Suprapubic skin (tissue), 3 donors: ENCODE measurements at regions not wholly inside any gene's neighbourhood (a gene's known extent, or its start where the extent isn't known, plus 50 kb on each side); places are given as distances from the start of the nearest gene placed in this dataset.

Experiments
- EP300 ChIP-seq: sonication (generic); formaldehyde crosslinking; IDR thresholded peaks from one replicate; pipeline ENCODE4 v1.6.1; 2017; ENCODE audit warnings: antibody characterized with exemption
- TF ChIP-seq, protein P1 (sequence below), 2 donors: fragments of 200-600 bp in 1 of 2; fragments of 450-650 bp in 1 of 2; sonication (generic) in 1 of 2; IDR thresholded peaks; one replicate each; pipeline ENCODE4 v1.5.1; 2016 to 2019; ENCODE audit warnings: antibody characterized with exemption in 2 of 2, mild to moderate bottlenecking in 1 of 2, moderate library complexity in 1 of 2

DNA sequence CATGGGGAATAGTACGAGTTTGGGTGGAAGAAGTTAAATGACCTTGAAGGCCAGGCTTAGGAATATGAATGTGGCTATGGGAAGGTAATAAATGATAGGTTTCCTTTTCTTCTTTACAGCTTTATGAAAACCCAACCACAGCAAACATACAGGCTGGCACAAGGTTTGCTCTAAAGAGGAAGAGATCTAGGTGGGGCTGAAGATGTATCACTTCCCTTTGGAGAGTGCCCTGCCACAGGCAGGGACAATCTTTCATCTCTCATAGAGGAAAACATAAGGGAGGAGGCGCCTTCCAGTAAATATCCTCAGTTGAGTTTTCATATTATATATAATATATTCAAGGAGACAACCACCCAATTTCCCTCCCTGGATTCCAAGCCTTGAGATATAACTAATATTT, 72.9 kb upstream of the FRMD6 start:
- no peak for TF ChIP-seq EP300
- TF ChIP-seq, protein P1, sequence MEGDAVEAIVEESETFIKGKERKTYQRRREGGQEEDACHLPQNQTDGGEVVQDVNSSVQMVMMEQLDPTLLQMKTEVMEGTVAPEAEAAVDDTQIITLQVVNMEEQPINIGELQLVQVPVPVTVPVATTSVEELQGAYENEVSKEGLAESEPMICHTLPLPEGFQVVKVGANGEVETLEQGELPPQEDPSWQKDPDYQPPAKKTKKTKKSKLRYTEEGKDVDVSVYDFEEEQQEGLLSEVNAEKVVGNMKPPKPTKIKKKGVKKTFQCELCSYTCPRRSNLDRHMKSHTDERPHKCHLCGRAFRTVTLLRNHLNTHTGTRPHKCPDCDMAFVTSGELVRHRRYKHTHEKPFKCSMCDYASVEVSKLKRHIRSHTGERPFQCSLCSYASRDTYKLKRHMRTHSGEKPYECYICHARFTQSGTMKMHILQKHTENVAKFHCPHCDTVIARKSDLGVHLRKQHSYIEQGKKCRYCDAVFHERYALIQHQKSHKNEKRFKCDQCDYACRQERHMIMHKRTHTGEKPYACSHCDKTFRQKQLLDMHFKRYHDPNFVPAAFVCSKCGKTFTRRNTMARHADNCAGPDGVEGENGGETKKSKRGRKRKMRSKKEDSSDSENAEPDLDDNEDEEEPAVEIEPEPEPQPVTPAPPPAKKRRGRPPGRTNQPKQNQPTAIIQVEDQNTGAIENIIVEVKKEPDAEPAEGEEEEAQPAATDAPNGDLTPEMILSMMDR (IDR thresholded peaks at IDR 0.05) = no peak
